ENCODE measurements at regions not wholly inside any gene's neighbourhood (a gene's known extent, or its start where the extent isn't known, plus 50 kb on each side); places are given as distances from the start of the nearest gene placed in this dataset.

DNA sequence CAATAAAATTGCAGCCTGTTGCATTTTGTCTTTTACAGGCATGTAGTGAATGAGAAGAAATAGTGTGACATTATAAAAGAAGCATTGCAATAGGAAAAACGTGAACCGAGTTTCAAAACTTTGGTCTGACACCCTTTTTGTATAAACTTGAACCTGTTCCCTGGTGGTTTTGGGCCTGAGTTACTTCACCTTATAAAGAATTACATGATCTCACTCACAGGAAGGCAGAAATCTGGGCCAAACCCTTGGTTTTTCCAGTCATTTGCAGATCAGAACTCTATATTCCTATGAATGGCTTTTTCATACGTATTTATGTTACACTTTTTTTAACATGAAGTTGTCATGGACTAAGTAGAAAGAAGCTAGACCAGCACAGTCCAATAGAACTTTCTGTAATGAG lies 138.5 kb upstream of the FLRT2 start:
- intact Hi-C loops (cut with micrococcal nuclease), result no loop called here
- Mint-ChIP-seq H3K9me3 (ENCODE audit: unreplicated experiment) (no peaks in the 10 kb centered on the region), H3K4me3 (ENCODE audit: unreplicated experiment) (no peak overlapping the region), H3K36me3 (ENCODE audit: insufficient read depth, unreplicated experiment) (no peaks in the 10 kb centered on the region), H3K27ac (ENCODE audit: low read depth, unreplicated experiment) (no peak overlapping the region), H3K27me3 (ENCODE audit: insufficient read depth, unreplicated experiment) (no peaks in the 10 kb centered on the region), H3K4me1 (ENCODE audit: insufficient read depth, unreplicated experiment) (no peaks in the 10 kb centered on the region)
- CTCF ChIA-PET, result no interaction called here
- POLR2A ChIA-PET, result interaction anchor here (1.2 kb wide), 1 partner anchor 138 kb away, joined by 3 read pairs; no protein-coding TSS in a partner anchor
- TF ChIP-seq, protein P1, sequence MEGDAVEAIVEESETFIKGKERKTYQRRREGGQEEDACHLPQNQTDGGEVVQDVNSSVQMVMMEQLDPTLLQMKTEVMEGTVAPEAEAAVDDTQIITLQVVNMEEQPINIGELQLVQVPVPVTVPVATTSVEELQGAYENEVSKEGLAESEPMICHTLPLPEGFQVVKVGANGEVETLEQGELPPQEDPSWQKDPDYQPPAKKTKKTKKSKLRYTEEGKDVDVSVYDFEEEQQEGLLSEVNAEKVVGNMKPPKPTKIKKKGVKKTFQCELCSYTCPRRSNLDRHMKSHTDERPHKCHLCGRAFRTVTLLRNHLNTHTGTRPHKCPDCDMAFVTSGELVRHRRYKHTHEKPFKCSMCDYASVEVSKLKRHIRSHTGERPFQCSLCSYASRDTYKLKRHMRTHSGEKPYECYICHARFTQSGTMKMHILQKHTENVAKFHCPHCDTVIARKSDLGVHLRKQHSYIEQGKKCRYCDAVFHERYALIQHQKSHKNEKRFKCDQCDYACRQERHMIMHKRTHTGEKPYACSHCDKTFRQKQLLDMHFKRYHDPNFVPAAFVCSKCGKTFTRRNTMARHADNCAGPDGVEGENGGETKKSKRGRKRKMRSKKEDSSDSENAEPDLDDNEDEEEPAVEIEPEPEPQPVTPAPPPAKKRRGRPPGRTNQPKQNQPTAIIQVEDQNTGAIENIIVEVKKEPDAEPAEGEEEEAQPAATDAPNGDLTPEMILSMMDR (IDR thresholded peaks at IDR 0.05; ENCODE audit: unreplicated experiment), result no peak
- BruUV-seq (replicated peaks), result no TSS peak
- no peak for DNase-seq (ENCODE audit: unreplicated experiment)

DNA sequence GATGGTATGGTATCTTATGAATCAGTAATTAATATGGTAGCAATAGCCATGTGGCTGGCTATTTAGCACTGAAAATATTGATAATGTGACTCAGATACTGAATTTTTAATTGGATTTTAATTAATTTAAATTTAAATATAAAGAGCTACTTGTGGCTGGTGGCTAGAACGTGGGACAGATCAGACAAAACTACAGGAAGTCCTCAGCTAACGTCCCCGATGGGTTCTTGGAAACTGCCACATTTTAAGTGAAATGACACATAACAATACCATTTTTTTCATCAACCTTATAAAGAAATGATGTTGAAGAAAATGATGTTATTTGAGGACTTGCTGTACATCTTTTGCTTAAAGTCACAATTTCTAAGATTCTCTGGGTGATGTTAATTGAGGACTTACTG lies 138.1 kb upstream of the FLRT2 start:
- TF ChIP-seq, protein P1 (IDR thresholded peaks at IDR 0.05; ENCODE audit: unreplicated experiment), result no peak
- no TSS peak for BruUV-seq (replicated peaks)
- no peaks in the 10 kb centered on the region for H3K27me3 Mint-ChIP-seq (ENCODE audit: insufficient read depth, unreplicated experiment)
- DNase-seq (ENCODE audit: unreplicated experiment), result no peak
- POLR2A ChIA-PET, result interaction anchor here (1.2 kb wide), 1 partner anchor 138 kb away, joined by 3 read pairs; no protein-coding TSS in a partner anchor
- CTCF ChIA-PET, result no interaction called here
- H3K9me3 Mint-ChIP-seq (ENCODE audit: unreplicated experiment), result no peaks in the 10 kb centered on the region
- no peak overlapping the region for H3K4me3 Mint-ChIP-seq (ENCODE audit: unreplicated experiment)
- H3K27ac Mint-ChIP-seq (ENCODE audit: low read depth, unreplicated experiment), result no peak overlapping the region
- H3K4me1 Mint-ChIP-seq (ENCODE audit: insufficient read depth, unreplicated experiment), result no peaks in the 10 kb centered on the region
- intact Hi-C loops (cut with micrococcal nuclease), result no loop called here
- H3K36me3 Mint-ChIP-seq (ENCODE audit: insufficient read depth, unreplicated experiment), result no peaks in the 10 kb centered on the region

DNA sequence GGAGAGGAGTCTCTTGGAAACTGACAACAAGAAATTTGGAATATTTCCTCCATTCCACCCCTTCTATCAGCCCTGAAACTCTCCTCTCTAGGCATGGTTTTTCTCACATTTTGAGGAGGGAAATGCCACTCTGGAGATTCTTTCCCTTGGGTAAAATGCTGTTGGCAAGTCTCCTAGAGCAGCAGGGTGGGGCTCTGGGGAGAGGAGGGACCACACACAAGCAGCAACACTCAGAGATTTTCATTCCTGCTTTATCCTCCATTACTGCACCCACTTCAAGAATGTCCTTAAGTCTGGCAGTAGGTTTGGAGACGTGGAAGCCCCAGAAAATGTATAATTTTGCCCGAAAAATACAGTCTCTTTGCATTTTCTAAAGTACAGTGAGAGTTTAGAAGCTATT lies 130.8 kb upstream of the FLRT2 start:
- ChIA-PET POLR2A (no interaction called here), CTCF (interaction anchor here (1.2 kb wide), 1 partner anchor 10 kb away, joined by 4 read pairs; no protein-coding TSS in a partner anchor)
- H3K27me3 Mint-ChIP-seq (ENCODE audit: insufficient read depth, unreplicated experiment), result no peaks in the 10 kb centered on the region
- no peak overlapping the region for H3K4me3 Mint-ChIP-seq (ENCODE audit: unreplicated experiment)
- intact Hi-C loops (cut with micrococcal nuclease), result no loop called here
- no peak for DNase-seq (ENCODE audit: unreplicated experiment)
- H3K9me3 Mint-ChIP-seq (ENCODE audit: unreplicated experiment), result no peaks in the 10 kb centered on the region
- TF ChIP-seq, protein P1 (IDR thresholded peaks at IDR 0.05; ENCODE audit: unreplicated experiment), result no peak
- no TSS peak for BruUV-seq (replicated peaks)
- H3K36me3 Mint-ChIP-seq (ENCODE audit: insufficient read depth, unreplicated experiment), result no peaks in the 10 kb centered on the region
- peak overlapping the region; percentile 77 for H3K27ac Mint-ChIP-seq (ENCODE audit: low read depth, unreplicated experiment)
- peaks cover 10% of the 10 kb centered on the region for H3K4me1 Mint-ChIP-seq (ENCODE audit: insufficient read depth, unreplicated experiment)

DNA sequence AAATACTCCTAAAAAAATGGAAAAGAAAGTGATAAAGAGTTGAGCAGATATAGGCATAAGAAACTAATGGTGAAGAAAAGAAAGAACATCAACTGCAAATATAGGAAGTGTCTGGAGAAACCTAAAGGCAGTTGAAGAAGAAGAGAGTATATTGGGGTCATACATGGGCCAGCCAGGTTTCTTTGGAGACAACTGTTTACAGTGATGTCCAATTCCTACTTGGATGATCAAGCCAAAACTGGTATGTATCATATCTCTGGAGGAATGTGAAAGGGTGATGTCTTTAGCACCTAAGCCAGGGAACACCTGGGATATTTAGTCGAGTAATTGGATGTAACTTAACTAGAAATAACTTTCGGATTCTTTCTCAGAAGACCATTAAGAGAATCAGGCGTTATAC lies 129.3 kb upstream of the FLRT2 start:
- no peaks in the 10 kb centered on the region for H3K27me3 Mint-ChIP-seq (ENCODE audit: insufficient read depth, unreplicated experiment)
- H3K4me3 Mint-ChIP-seq (ENCODE audit: unreplicated experiment), result no peak overlapping the region
- BruUV-seq (replicated peaks), result no TSS peak
- POLR2A ChIA-PET, result no interaction called here
- no peak overlapping the region for H3K27ac Mint-ChIP-seq (ENCODE audit: low read depth, unreplicated experiment)
- no peaks in the 10 kb centered on the region for H3K36me3 Mint-ChIP-seq (ENCODE audit: insufficient read depth, unreplicated experiment)
- peaks cover 10% of the 10 kb centered on the region for H3K4me1 Mint-ChIP-seq (ENCODE audit: insufficient read depth, unreplicated experiment)
- intact Hi-C loops (cut with micrococcal nuclease), result no loop called here
- DNase-seq (ENCODE audit: unreplicated experiment), result no peak
- H3K9me3 Mint-ChIP-seq (ENCODE audit: unreplicated experiment), result no peaks in the 10 kb centered on the region
- CTCF ChIA-PET, result no interaction called here
- TF ChIP-seq, protein P1 (IDR thresholded peaks at IDR 0.05; ENCODE audit: unreplicated experiment), result no peak
